ENCODE measurements at regions not wholly inside any gene's neighbourhood (a gene's known extent, or its start where the extent isn't known, plus 50 kb on each side); places are given as distances from the start of the nearest gene placed in this dataset.

DNA sequence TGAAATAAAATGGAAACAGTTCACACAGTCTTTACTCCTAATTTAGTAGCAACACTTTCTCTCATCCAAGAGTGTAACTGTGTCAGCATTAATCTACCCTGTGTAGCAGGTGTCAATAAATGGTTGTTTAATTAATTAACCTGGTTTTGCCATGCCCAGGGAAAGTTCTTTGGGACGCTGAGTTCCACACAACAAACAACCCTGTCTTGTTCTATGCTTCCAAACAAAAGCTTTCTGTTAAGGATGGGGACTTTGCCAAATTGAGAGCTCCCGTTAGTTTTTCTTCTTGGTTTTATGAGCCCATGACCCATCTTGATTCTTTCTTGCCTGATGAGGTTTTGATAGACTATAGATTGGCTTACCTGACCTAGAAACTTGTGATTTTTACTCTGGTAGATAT lies 530.1 kb downstream of the KCNJ2 start:
- H3K79me2 ChIP-seq (ENCODE audit: control insufficient read depth, insufficient read depth, low read length), result no peaks in the 10 kb centered on the region
- no peak overlapping the region for H2AFZ ChIP-seq (ENCODE audit: control insufficient read depth, low read length)
- DNase-seq (ENCODE audit: low read depth, low spot score), result no peak

DNA sequence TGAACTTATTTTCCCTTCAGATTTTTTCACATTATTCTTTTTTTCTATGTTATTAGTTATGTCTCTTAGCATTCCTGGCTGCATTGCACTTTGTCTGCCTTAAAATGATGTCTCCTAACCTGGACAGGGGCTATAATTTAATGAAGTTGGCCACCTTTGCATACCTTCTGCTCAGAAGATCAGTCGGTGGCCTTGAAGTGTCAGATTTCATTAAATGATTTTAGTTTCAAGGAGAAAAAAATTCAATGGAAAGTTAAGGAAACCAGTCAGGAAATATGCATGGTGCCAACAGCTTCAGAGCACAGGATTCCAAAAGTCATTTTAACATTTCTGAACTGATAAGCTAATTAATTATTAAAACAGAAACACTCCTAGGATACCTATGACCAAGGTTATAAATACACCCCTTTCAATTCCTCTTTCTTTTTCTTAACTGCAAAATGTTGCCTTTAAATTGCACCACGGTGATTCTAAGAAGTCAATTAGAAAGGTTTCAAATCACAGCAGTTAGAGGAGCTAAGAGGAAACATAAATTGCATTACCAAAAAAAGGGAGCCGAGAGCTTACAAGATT lies 533.4 kb downstream of the KCNJ2 start:
- no peak overlapping the region for H3K4me2 ChIP-seq (ENCODE audit: control insufficient read depth, extremely low read depth, insufficient read depth, low read depth, low read length)
- no peak overlapping the region for H3K9ac ChIP-seq (ENCODE audit: control insufficient read depth, extremely low read depth, insufficient read depth, low read length)
- no peak overlapping the region for H2AFZ ChIP-seq (ENCODE audit: control insufficient read depth, low read length)
- dilution Hi-C loops (cut with MboI; ENCODE audit: extremely low pct_ligation_motif_present, low sequenced_read_pairs), result no loop called here
- no peaks in the 10 kb centered on the region for H4K20me1 ChIP-seq (ENCODE audit: control insufficient read depth, extremely low read depth, insufficient read depth, low read length)
- no peaks in the 10 kb centered on the region for H3K4me1 ChIP-seq (ENCODE audit: control insufficient read depth, extremely low read depth, insufficient read depth, low read length)
- FAIRE-seq (no peak), DNase-seq (ENCODE audit: low read depth, low spot score) (no peak)
- TF ChIP-seq, protein P1, sequence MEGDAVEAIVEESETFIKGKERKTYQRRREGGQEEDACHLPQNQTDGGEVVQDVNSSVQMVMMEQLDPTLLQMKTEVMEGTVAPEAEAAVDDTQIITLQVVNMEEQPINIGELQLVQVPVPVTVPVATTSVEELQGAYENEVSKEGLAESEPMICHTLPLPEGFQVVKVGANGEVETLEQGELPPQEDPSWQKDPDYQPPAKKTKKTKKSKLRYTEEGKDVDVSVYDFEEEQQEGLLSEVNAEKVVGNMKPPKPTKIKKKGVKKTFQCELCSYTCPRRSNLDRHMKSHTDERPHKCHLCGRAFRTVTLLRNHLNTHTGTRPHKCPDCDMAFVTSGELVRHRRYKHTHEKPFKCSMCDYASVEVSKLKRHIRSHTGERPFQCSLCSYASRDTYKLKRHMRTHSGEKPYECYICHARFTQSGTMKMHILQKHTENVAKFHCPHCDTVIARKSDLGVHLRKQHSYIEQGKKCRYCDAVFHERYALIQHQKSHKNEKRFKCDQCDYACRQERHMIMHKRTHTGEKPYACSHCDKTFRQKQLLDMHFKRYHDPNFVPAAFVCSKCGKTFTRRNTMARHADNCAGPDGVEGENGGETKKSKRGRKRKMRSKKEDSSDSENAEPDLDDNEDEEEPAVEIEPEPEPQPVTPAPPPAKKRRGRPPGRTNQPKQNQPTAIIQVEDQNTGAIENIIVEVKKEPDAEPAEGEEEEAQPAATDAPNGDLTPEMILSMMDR (optimal IDR thresholded peaks at IDR 0.05 in 1 of 3, IDR thresholded peaks at IDR 0.05 in 1 of 3, conservative IDR thresholded peaks at IDR 0.05 in 1 of 3; ENCODE audit: extremely low read depth in 1 of 3, insufficient read depth in 2 of 3, low read length in 3 of 3), result no peak
- TF ChIP-seq EZH2 (IDR thresholded peaks at IDR 0.05; ENCODE audit: low read length), result no peak
- H3K79me2 ChIP-seq (ENCODE audit: control insufficient read depth, insufficient read depth, low read length), result no peaks in the 10 kb centered on the region
- no peak overlapping the region for H3K27ac ChIP-seq (ENCODE audit: control insufficient read depth, insufficient read depth, low read length)
- H3K9me3 ChIP-seq (ENCODE audit: control insufficient read depth, low read depth, low read length), result no peaks in the 10 kb centered on the region
- no peaks in the 10 kb centered on the region for H3K27me3 ChIP-seq (ENCODE audit: control insufficient read depth, extremely low read depth, insufficient read depth, low read length)
- no peaks in the 10 kb centered on the region for H3K36me3 ChIP-seq (ENCODE audit: control insufficient read depth in 2 of 2, extremely low read depth in 1 of 2, insufficient read depth in 2 of 2, low read length in 2 of 2)
- H3K4me3 ChIP-seq (ENCODE audit: control insufficient read depth in 2 of 3, extremely low read depth in 1 of 3, insufficient read depth in 2 of 3, low read depth in 1 of 3, low read length in 3 of 3), result no peak overlapping the region
- H3K9me1 ChIP-seq (ENCODE audit: control insufficient read depth, extremely low read depth, insufficient read depth, low read length), result no peaks in the 10 kb centered on the region

More for the DNA sequence above, 530.1 kb downstream of the KCNJ2 start:
- TF ChIP-seq, protein P1 (optimal IDR thresholded peaks at IDR 0.05 in 1 of 3, IDR thresholded peaks at IDR 0.05 in 1 of 3, conservative IDR thresholded peaks at IDR 0.05 in 1 of 3; ENCODE audit: extremely low read depth in 1 of 3, insufficient read depth in 2 of 3, low read length in 3 of 3), result no peak
- no peak for TF ChIP-seq EZH2 (IDR thresholded peaks at IDR 0.05; ENCODE audit: low read length)
- FAIRE-seq, result no peak
- Histone ChIP-seq H3K4me1 (ENCODE audit: control insufficient read depth, extremely low read depth, insufficient read depth, low read length) (no peaks in the 10 kb centered on the region), H3K9me3 (ENCODE audit: control insufficient read depth, low read depth, low read length) (no peaks in the 10 kb centered on the region), H3K4me3 (ENCODE audit: control insufficient read depth in 2 of 3, extremely low read depth in 1 of 3, insufficient read depth in 2 of 3, low read depth in 1 of 3, low read length in 3 of 3) (no peak overlapping the region), H3K27me3 (ENCODE audit: control insufficient read depth, extremely low read depth, insufficient read depth, low read length) (no peaks in the 10 kb centered on the region), H3K9ac (ENCODE audit: control insufficient read depth, extremely low read depth, insufficient read depth, low read length) (no peak overlapping the region), H3K4me2 (ENCODE audit: control insufficient read depth, extremely low read depth, insufficient read depth, low read depth, low read length) (no peak overlapping the region), H3K9me1 (ENCODE audit: control insufficient read depth, extremely low read depth, insufficient read depth, low read length) (no peaks in the 10 kb centered on the region), H4K20me1 (ENCODE audit: control insufficient read depth, extremely low read depth, insufficient read depth, low read length) (no peaks in the 10 kb centered on the region), H3K36me3 (ENCODE audit: control insufficient read depth in 2 of 2, extremely low read depth in 1 of 2, insufficient read depth in 2 of 2, low read length in 2 of 2) (no peaks in the 10 kb centered on the region), H3K27ac (ENCODE audit: control insufficient read depth, insufficient read depth, low read length) (no peak overlapping the region)
- dilution Hi-C loops (cut with MboI; ENCODE audit: extremely low pct_ligation_motif_present, low sequenced_read_pairs), result no loop called here

Data from keratinocyte (primary cell).